ENCODE measurements at regions not wholly inside any gene's neighbourhood (a gene's known extent, or its start where the extent isn't known, plus 50 kb on each side); places are given as distances from the start of the nearest gene placed in this dataset.
"Not testable (repeated sequence)": the region's sequence is repeated elsewhere in the genome, so short reads cannot be mapped to it uniquely, and the experiment has no call there.

GRCh38 chrY:14373608-14374007, 150.7 kb upstream of the NLGN4Y start:
- Histone ChIP-seq H3K27ac (no peak overlapping the region), H3K36me3 (no peaks in the 10 kb centered on the region), H3K4me3 (no peak overlapping the region), H3K9me3 (no peaks in the 10 kb centered on the region), H3K27me3 (no peaks in the 10 kb centered on the region), H3K4me1 (no peaks in the 10 kb centered on the region)
- ATAC-seq (no peak), DNase-seq (no peak)
- intact Hi-C loops (cut with DNase I): no loop called here
- no peak for TF ChIP-seq CTCF (IDR thresholded peaks at IDR 0.05)

GRCh38 chrY:14378217-14378616, 146.1 kb upstream of the NLGN4Y start:
- DNase-seq (no peak), ATAC-seq (no peak)
- Histone ChIP-seq H3K9me3 (no peaks in the 10 kb centered on the region), H3K4me1 (no peaks in the 10 kb centered on the region), H3K36me3 (no peaks in the 10 kb centered on the region), H3K27me3 (no peaks in the 10 kb centered on the region), H3K4me3 (no peak overlapping the region), H3K27ac (no peak overlapping the region)
- intact Hi-C loops (cut with DNase I): no loop called here
- TF ChIP-seq CTCF (IDR thresholded peaks at IDR 0.05): no peak

GRCh38 chrY:14410549-14411030, 113.7 kb upstream of the NLGN4Y start:
- H3K4me1 ChIP-seq; H3K4me3 ChIP-seq; H3K9me3 ChIP-seq; ATAC-seq; H3K27me3 ChIP-seq; H3K27ac ChIP-seq; H3K36me3 ChIP-seq; intact Hi-C loops (cut with DNase I); DNase-seq: not testable (repeated sequence)

GRCh38 chrY:14411334-14411733, 113.0 kb upstream of the NLGN4Y start:
- DNase-seq (no peak), ATAC-seq (no peak)
- TF ChIP-seq CTCF (IDR thresholded peaks at IDR 0.05): no peak
- intact Hi-C loops (cut with DNase I): no loop called here
- Histone ChIP-seq H3K36me3 (no peaks in the 10 kb centered on the region), H3K27me3 (no peaks in the 10 kb centered on the region), H3K4me1 (no peaks in the 10 kb centered on the region), H3K4me3 (no peak overlapping the region), H3K9me3 (no peaks in the 10 kb centered on the region), H3K27ac (no peak overlapping the region)

- Histone ChIP-seq H3K4me1 (no peaks in the 10 kb centered on the region), H3K4me3 (no peak overlapping the region), H3K27ac (no peak overlapping the region), H3K9me3 (no peaks in the 10 kb centered on the region), H3K27me3 (no peaks in the 10 kb centered on the region), H3K36me3 (no peaks in the 10 kb centered on the region)
- no peak for ATAC-seq
- no peak for TF ChIP-seq CTCF (IDR thresholded peaks at IDR 0.05)
- no peak for DNase-seq
- intact Hi-C loops (cut with DNase I): no loop called here
Measured at GRCh38 chrY:14436546-14436945, 87.8 kb upstream of the NLGN4Y start.

- no peak overlapping the region for H3K27ac ChIP-seq
- intact Hi-C loops (cut with DNase I): no loop called here
- TF ChIP-seq CTCF (IDR thresholded peaks at IDR 0.05): no peak
- no peaks in the 10 kb centered on the region for H3K4me1 ChIP-seq
- H3K4me3 ChIP-seq: no peak overlapping the region
- no peaks in the 10 kb centered on the region for H3K9me3 ChIP-seq
- ATAC-seq: no peak
- H3K36me3 ChIP-seq: no peaks in the 10 kb centered on the region
- H3K27me3 ChIP-seq: no peaks in the 10 kb centered on the region
- DNase-seq: no peak
Measured at GRCh38 chrY:14437626-14438025, 86.7 kb upstream of the NLGN4Y start.
